ENCODE measurements at regions not wholly inside any gene's neighbourhood (a gene's known extent, or its start where the extent isn't known, plus 50 kb on each side); places are given as distances from the start of the nearest gene placed in this dataset.

GRCh38 chr11:104328512-104328907 is 164.6 kb upstream of the PDGFD start:
- H3K9ac ChIP-seq (ENCODE audit: low read length): no peak overlapping the region
- no peak overlapping the region for H3K27ac ChIP-seq (ENCODE audit: low read depth, low read length)
- Mint-ChIP-seq H3K27ac (ENCODE audit: unreplicated experiment) (no peak overlapping the region), H3K9me3 (ENCODE audit: unreplicated experiment) (no peaks in the 10 kb centered on the region), H3K36me3 (ENCODE audit: low read depth, unreplicated experiment) (no peaks in the 10 kb centered on the region), H3K4me3 (ENCODE audit: unreplicated experiment) (no peak overlapping the region), H3K27me3 (ENCODE audit: low read depth, unreplicated experiment) (no peaks in the 10 kb centered on the region), H3K4me1 (ENCODE audit: low read depth, unreplicated experiment) (no peaks in the 10 kb centered on the region)
- H3K4me3 ChIP-seq (ENCODE audit: insufficient read depth, low read depth, low read length): no peak overlapping the region
- no peaks in the 10 kb centered on the region for H3K79me2 ChIP-seq (ENCODE audit: insufficient read depth, low read length)
- no peaks in the 10 kb centered on the region for H3K27me3 ChIP-seq (ENCODE audit: insufficient read depth, low read length)
- H3K4me2 ChIP-seq (ENCODE audit: low read length): no peak overlapping the region
- H2AFZ ChIP-seq (ENCODE audit: low read depth, low read length): no peak overlapping the region
- no peaks in the 10 kb centered on the region for H4K20me1 ChIP-seq (ENCODE audit: insufficient read depth, low read length)
- H3K9me3 ChIP-seq (ENCODE audit: insufficient read depth, low read depth, low read length): no peaks in the 10 kb centered on the region
- no peak for DNase-seq (ENCODE audit: low read depth)
- TF ChIP-seq CTCF (IDR thresholded peaks at IDR 0.05; ENCODE audit: insufficient read depth, low read depth, low read length) (no peak), EZH2 (IDR thresholded peaks at IDR 0.05; ENCODE audit: insufficient read depth, low read length) (no peak)
- H3K4me1 ChIP-seq (ENCODE audit: insufficient read depth, low read length): no peaks in the 10 kb centered on the region
- FAIRE-seq: no peak
- H3K36me3 ChIP-seq (ENCODE audit: insufficient read depth, low read length): no peaks in the 10 kb centered on the region

- Histone ChIP-seq H3K9ac (ENCODE audit: low read length) (no peak overlapping the region), H3K27me3 (ENCODE audit: insufficient read depth, low read length) (no peaks in the 10 kb centered on the region), H4K20me1 (ENCODE audit: insufficient read depth, low read length) (no peaks in the 10 kb centered on the region), H3K4me2 (ENCODE audit: low read length) (no peak overlapping the region), H3K4me1 (ENCODE audit: insufficient read depth, low read length) (no peaks in the 10 kb centered on the region), H3K4me3 (ENCODE audit: insufficient read depth, low read depth, low read length) (no peak overlapping the region), H3K79me2 (ENCODE audit: insufficient read depth, low read length) (no peaks in the 10 kb centered on the region), H3K9me3 (ENCODE audit: insufficient read depth, low read depth, low read length) (no peaks in the 10 kb centered on the region), H2AFZ (ENCODE audit: low read depth, low read length) (no peak overlapping the region), H3K36me3 (ENCODE audit: insufficient read depth, low read length) (no peaks in the 10 kb centered on the region), H3K27ac (ENCODE audit: low read depth, low read length) (no peak overlapping the region)
- Mint-ChIP-seq H3K9me3 (ENCODE audit: unreplicated experiment) (no peaks in the 10 kb centered on the region), H3K27me3 (ENCODE audit: low read depth, unreplicated experiment) (no peaks in the 10 kb centered on the region), H3K36me3 (ENCODE audit: low read depth, unreplicated experiment) (no peaks in the 10 kb centered on the region), H3K4me3 (ENCODE audit: unreplicated experiment) (no peak overlapping the region), H3K4me1 (ENCODE audit: low read depth, unreplicated experiment) (no peaks in the 10 kb centered on the region), H3K27ac (ENCODE audit: unreplicated experiment) (no peak overlapping the region)
- TF ChIP-seq CTCF (IDR thresholded peaks at IDR 0.05; ENCODE audit: insufficient read depth, low read depth, low read length) (no peak), EZH2 (IDR thresholded peaks at IDR 0.05; ENCODE audit: insufficient read depth, low read length) (no peak)
- DNase-seq (ENCODE audit: low read depth): no peak
- FAIRE-seq: no peak
Observed at GRCh38 chr11:104327861-104328511, 164.0 kb upstream of the PDGFD start.

- Histone ChIP-seq H3K9me3 (ENCODE audit: insufficient read depth, low read depth, low read length) (no peaks in the 10 kb centered on the region), H3K9ac (ENCODE audit: low read length) (no peak overlapping the region), H3K27me3 (ENCODE audit: insufficient read depth, low read length) (no peaks in the 10 kb centered on the region), H3K79me2 (ENCODE audit: insufficient read depth, low read length) (no peaks in the 10 kb centered on the region), H3K36me3 (ENCODE audit: insufficient read depth, low read length) (no peaks in the 10 kb centered on the region), H3K4me3 (ENCODE audit: insufficient read depth, low read depth, low read length) (no peak overlapping the region), H4K20me1 (ENCODE audit: insufficient read depth, low read length) (no peaks in the 10 kb centered on the region), H3K4me1 (ENCODE audit: insufficient read depth, low read length) (no peaks in the 10 kb centered on the region), H3K27ac (ENCODE audit: low read depth, low read length) (no peak overlapping the region), H2AFZ (ENCODE audit: low read depth, low read length) (no peak overlapping the region), H3K4me2 (ENCODE audit: low read length) (no peak overlapping the region)
- H3K9me3 Mint-ChIP-seq (ENCODE audit: unreplicated experiment): no peaks in the 10 kb centered on the region
- no peak for DNase-seq (ENCODE audit: low read depth)
- H3K36me3 Mint-ChIP-seq (ENCODE audit: low read depth, unreplicated experiment): no peaks in the 10 kb centered on the region
- TF ChIP-seq EZH2 (IDR thresholded peaks at IDR 0.05; ENCODE audit: insufficient read depth, low read length): no peak
- TF ChIP-seq CTCF (IDR thresholded peaks at IDR 0.05; ENCODE audit: insufficient read depth, low read depth, low read length): no peak
- H3K27me3 Mint-ChIP-seq (ENCODE audit: low read depth, unreplicated experiment): no peaks in the 10 kb centered on the region
- H3K4me3 Mint-ChIP-seq (ENCODE audit: unreplicated experiment): no peak overlapping the region
- peak; percentile 49 for FAIRE-seq
- H3K27ac Mint-ChIP-seq (ENCODE audit: unreplicated experiment): no peak overlapping the region
- H3K4me1 Mint-ChIP-seq (ENCODE audit: low read depth, unreplicated experiment): peaks cover 4% of the 10 kb centered on the region
Observed at GRCh38 chr11:104325093-104325492, 161.1 kb upstream of the PDGFD start.
